ENCODE measurements at regions not wholly inside any gene's neighbourhood (a gene's known extent, or its start where the extent isn't known, plus 50 kb on each side); places are given as distances from the start of the nearest gene placed in this dataset.

DNA sequence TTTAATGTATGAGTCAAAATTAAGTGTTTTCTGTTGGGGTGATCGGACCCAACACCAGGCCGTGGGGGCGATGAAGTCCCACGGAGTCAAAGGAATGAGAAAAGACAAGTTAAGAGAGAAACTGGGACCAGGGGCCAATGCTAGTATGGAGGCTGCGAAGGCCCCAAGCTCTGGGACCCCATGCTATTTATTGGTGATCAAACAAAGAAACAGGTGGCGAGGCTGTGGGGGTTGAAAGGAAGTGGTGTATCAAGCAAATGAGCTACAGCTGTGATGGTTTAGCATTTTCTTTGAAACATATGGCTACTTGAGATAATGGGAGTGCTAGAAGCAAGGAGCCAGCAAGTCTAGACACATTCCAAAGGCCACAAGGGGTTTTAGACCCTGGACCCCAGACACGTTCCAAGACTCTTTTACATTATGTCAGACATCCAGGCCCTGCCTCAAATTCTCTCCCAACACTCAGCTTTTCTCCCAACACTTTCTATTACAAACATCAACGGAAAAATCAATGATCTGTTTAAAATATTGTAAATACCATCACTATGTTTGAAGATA, 56.0 kb upstream of the SNRPN start:
- DNase-seq = no peak
- H3K36me3 ChIP-seq = no peaks in the 10 kb centered on the region
- TF ChIP-seq, protein P1, sequence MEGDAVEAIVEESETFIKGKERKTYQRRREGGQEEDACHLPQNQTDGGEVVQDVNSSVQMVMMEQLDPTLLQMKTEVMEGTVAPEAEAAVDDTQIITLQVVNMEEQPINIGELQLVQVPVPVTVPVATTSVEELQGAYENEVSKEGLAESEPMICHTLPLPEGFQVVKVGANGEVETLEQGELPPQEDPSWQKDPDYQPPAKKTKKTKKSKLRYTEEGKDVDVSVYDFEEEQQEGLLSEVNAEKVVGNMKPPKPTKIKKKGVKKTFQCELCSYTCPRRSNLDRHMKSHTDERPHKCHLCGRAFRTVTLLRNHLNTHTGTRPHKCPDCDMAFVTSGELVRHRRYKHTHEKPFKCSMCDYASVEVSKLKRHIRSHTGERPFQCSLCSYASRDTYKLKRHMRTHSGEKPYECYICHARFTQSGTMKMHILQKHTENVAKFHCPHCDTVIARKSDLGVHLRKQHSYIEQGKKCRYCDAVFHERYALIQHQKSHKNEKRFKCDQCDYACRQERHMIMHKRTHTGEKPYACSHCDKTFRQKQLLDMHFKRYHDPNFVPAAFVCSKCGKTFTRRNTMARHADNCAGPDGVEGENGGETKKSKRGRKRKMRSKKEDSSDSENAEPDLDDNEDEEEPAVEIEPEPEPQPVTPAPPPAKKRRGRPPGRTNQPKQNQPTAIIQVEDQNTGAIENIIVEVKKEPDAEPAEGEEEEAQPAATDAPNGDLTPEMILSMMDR (IDR thresholded peaks at IDR 0.05) = no peak
- ATAC-seq = no peak
- intact Hi-C loops (cut with DNase I) = loop anchor here in 1 of 2 donors (10.0 kb wide), 1 partner anchor 64 kb away; no protein-coding TSS in a partner anchor
- H3K27ac ChIP-seq = no peak overlapping the region
- no peaks in the 10 kb centered on the region for H3K27me3 ChIP-seq
- H3K9me3 ChIP-seq = peaks cover 0 to 48% of the 10 kb centered on the region in 2 donors
- H3K4me1 ChIP-seq = no peaks in the 10 kb centered on the region
- H3K4me3 ChIP-seq = no peak overlapping the region

DNA sequence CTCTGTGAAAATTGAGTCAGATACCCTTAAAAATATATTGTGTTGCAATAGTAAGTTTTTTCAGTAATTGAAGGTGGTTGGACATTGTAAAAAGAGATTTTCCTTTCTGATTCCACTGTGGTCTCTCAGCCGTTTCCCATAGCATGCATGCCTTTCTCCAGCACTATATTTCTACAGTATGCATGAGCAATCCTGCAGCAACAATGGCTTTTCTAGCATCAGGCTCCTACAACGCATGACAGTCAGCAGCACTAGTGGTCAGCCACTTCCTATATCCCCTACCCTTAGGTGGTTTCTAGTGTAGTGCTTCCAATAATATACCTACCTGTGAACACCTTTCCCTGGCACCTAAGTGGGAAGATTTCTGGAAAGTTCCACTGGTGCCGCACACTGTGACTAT, 55.4 kb upstream of the SNRPN start:
- ATAC-seq (no peak), DNase-seq (no peak)
- TF ChIP-seq, protein P1 (IDR thresholded peaks at IDR 0.05) = no peak
- H3K9me3 ChIP-seq = peaks cover 0 to 50% of the 10 kb centered on the region in 2 donors
- no peaks in the 10 kb centered on the region for H3K36me3 ChIP-seq
- no peak overlapping the region for H3K4me3 ChIP-seq
- H3K27ac ChIP-seq = no peak overlapping the region
- no peaks in the 10 kb centered on the region for H3K4me1 ChIP-seq
- intact Hi-C loops (cut with DNase I) = loop anchor here in 1 of 2 donors (10.0 kb wide), 1 partner anchor 65 kb away; no protein-coding TSS in a partner anchor
- H3K27me3 ChIP-seq = no peaks in the 10 kb centered on the region

DNA sequence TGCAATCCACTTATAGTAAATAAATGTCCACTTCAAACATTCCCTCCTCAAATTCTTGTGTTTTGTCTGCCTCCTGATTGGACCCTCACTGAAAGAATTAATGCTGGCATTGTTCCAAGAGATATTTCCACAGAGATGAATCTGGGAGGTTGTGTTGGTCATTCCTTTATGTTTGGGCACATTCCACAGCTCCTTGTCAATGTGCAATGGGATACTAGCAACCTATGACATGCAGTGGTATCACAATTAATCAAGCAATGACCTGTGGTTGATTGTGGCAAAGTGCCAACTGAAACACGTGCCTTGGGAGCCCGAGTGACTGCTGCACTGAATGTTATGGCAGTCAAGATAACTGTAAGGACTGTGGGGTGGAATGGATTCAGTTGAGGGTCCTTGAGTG, 55.0 kb upstream of the SNRPN start:
- DNase-seq (no peak), ATAC-seq (no peak)
- H3K36me3 ChIP-seq = no peaks in the 10 kb centered on the region
- TF ChIP-seq, protein P1 (IDR thresholded peaks at IDR 0.05) = no peak
- H3K27ac ChIP-seq = no peak overlapping the region
- H3K4me3 ChIP-seq = no peak overlapping the region
- no peaks in the 10 kb centered on the region for H3K4me1 ChIP-seq
- no peaks in the 10 kb centered on the region for H3K27me3 ChIP-seq
- peaks cover 0 to 48% of the 10 kb centered on the region in 2 donors for H3K9me3 ChIP-seq
- intact Hi-C loops (cut with DNase I) = loop anchor here in 1 of 2 donors (10.0 kb wide), 1 partner anchor 65 kb away; no protein-coding TSS in a partner anchor

DNA sequence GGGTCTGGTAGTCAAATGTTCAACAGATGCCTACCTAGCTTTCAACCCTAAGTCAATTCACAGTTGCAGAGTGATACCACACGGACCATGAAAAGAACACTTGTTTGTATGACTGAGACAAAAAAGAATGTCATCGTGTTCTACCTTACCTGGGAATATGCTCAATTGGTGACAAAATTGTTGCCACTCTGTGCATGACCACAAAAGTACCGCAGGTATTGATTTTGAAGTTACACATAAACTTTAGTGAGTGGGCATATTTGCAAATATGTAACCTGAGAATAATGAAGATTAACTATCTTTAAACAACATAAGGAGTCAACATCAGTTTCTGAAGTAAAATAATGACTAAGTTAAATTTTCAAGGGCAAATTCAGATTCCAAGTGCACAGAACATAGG, 53.4 kb upstream of the SNRPN start:
- ATAC-seq (no peak), DNase-seq (no peak)
- Histone ChIP-seq H3K27me3 (no peaks in the 10 kb centered on the region), H3K27ac (no peak overlapping the region), H3K4me1 (no peaks in the 10 kb centered on the region), H3K9me3 (peaks cover 0 to 40% of the 10 kb centered on the region in 2 donors), H3K36me3 (no peaks in the 10 kb centered on the region), H3K4me3 (no peak overlapping the region)
- intact Hi-C loops (cut with DNase I) = no loop called here
- TF ChIP-seq, protein P1 (IDR thresholded peaks at IDR 0.05) = no peak
